ENCODE measurements at regions not wholly inside any gene's neighbourhood (a gene's known extent, or its start where the extent isn't known, plus 50 kb on each side); places are given as distances from the start of the nearest gene placed in this dataset.

GRCh38 chr19:30221176-30221575 lies 151.0 kb upstream of the ZNF536 start:
- peaks cover 34 to 59% of the 10 kb centered on the region in 2 experiments for H3K27me3 ChIP-seq (ENCODE audit: control insufficient read depth in 1 of 2, insufficient read depth in 2 of 2, low read length in 2 of 2)
- peaks cover 23% of the 10 kb centered on the region for H3K4me1 Mint-ChIP-seq (ENCODE audit: low read depth)
- no peak overlapping the region for H3K4me3 ChIP-seq (ENCODE audit: low read length)
- peaks cover 74% of the 10 kb centered on the region for H3K27me3 Mint-ChIP-seq
- ATAC-seq (ENCODE audit: poor library complexity): no peak
- no peak for TF ChIP-seq CTCF (IDR thresholded peaks at IDR 0.05)
- ChIA-PET CTCF (no interaction called here), POLR2A (no interaction called here)
- intact Hi-C loops (cut with DNase I, micrococcal nuclease): no loop called here
- DNase-seq: no peak
- no peak overlapping the region for H3K27ac ChIP-seq (ENCODE audit: low read depth in 1 of 2, low read length in 2 of 2)
- H3K27ac Mint-ChIP-seq: no peak overlapping the region
- no peak overlapping the region for H3K4me3 Mint-ChIP-seq
- H3K36me3 ChIP-seq (ENCODE audit: insufficient read depth, low read length): no peaks in the 10 kb centered on the region
- H3K9me3 Mint-ChIP-seq: no peaks in the 10 kb centered on the region
- H3K9me3 ChIP-seq (ENCODE audit: control insufficient read depth in 1 of 2, insufficient read depth in 1 of 2, low read length in 2 of 2): peaks cover 0 to 12% of the 10 kb centered on the region in 2 experiments
- no peaks in the 10 kb centered on the region for H3K36me3 Mint-ChIP-seq (ENCODE audit: low read depth)
- H3K4me1 ChIP-seq (ENCODE audit: insufficient read depth, low read length): peaks cover 4% of the 10 kb centered on the region

GRCh38 chr19:30222428-30222873 lies 149.7 kb upstream of the ZNF536 start:
- H3K27ac ChIP-seq (ENCODE audit: low read depth in 1 of 2, low read length in 2 of 2): no peak overlapping the region
- ChIA-PET POLR2A (no interaction called here), CTCF (no interaction called here)
- Mint-ChIP-seq H3K36me3 (ENCODE audit: low read depth) (no peaks in the 10 kb centered on the region), H3K4me3 (no peak overlapping the region), H3K27ac (no peak overlapping the region), H3K9me3 (no peaks in the 10 kb centered on the region), H3K27me3 (peaks cover 77% of the 10 kb centered on the region), H3K4me1 (ENCODE audit: low read depth) (peaks cover 30% of the 10 kb centered on the region)
- DNase-seq (peak in 1 of 14 experiments; percentile 9), ATAC-seq (ENCODE audit: poor library complexity) (no peak)
- peak; percentile 18 for TF ChIP-seq CTCF (IDR thresholded peaks at IDR 0.05)
- no peaks in the 10 kb centered on the region for H3K36me3 ChIP-seq (ENCODE audit: insufficient read depth, low read length)
- intact Hi-C loops (cut with DNase I, micrococcal nuclease): no loop called here
- H3K4me3 ChIP-seq (ENCODE audit: low read length): no peak overlapping the region
- H3K27me3 ChIP-seq (ENCODE audit: control insufficient read depth in 1 of 2, insufficient read depth in 2 of 2, low read length in 2 of 2): peaks cover 39 to 70% of the 10 kb centered on the region in 2 experiments
- H3K4me1 ChIP-seq (ENCODE audit: insufficient read depth, low read length): peaks cover 14% of the 10 kb centered on the region
- peaks cover 0 to 16% of the 10 kb centered on the region in 2 experiments for H3K9me3 ChIP-seq (ENCODE audit: control insufficient read depth in 1 of 2, insufficient read depth in 1 of 2, low read length in 2 of 2)

GRCh38 chr19:30222992-30223865 lies 149.0 kb upstream of the ZNF536 start:
- Histone ChIP-seq H3K27ac (ENCODE audit: low read depth in 1 of 2, low read length in 2 of 2) (no peak overlapping the region), H3K9me3 (ENCODE audit: control insufficient read depth in 1 of 2, insufficient read depth in 1 of 2, low read length in 2 of 2) (peaks cover 0 to 16% of the 10 kb centered on the region in 2 experiments), H3K4me3 (ENCODE audit: low read length) (no peak overlapping the region), H3K36me3 (ENCODE audit: insufficient read depth, low read length) (no peaks in the 10 kb centered on the region), H3K4me1 (ENCODE audit: insufficient read depth, low read length) (peaks cover 15% of the 10 kb centered on the region), H3K27me3 (ENCODE audit: control insufficient read depth in 1 of 2, insufficient read depth in 2 of 2, low read length in 2 of 2) (peaks cover 44 to 76% of the 10 kb centered on the region in 2 experiments)
- Mint-ChIP-seq H3K4me3 (peak overlapping the region; percentile 25), H3K4me1 (ENCODE audit: low read depth) (peaks cover 30% of the 10 kb centered on the region), H3K9me3 (no peaks in the 10 kb centered on the region), H3K36me3 (ENCODE audit: low read depth) (no peaks in the 10 kb centered on the region), H3K27ac (no peak overlapping the region), H3K27me3 (peaks cover 77% of the 10 kb centered on the region)
- ChIA-PET POLR2A (no interaction called here), CTCF (no interaction called here)
- no peak for ATAC-seq (ENCODE audit: poor library complexity)
- intact Hi-C loops (cut with DNase I, micrococcal nuclease): no loop called here
- DNase-seq: no peak
- TF ChIP-seq CTCF (IDR thresholded peaks at IDR 0.05): no peak

All from CD4-positive, alpha-beta T cell (primary cell).